ENCODE measurements at regions not wholly inside any gene's neighbourhood (a gene's known extent, or its start where the extent isn't known, plus 50 kb on each side); places are given as distances from the start of the nearest gene placed in this dataset.

DNA sequence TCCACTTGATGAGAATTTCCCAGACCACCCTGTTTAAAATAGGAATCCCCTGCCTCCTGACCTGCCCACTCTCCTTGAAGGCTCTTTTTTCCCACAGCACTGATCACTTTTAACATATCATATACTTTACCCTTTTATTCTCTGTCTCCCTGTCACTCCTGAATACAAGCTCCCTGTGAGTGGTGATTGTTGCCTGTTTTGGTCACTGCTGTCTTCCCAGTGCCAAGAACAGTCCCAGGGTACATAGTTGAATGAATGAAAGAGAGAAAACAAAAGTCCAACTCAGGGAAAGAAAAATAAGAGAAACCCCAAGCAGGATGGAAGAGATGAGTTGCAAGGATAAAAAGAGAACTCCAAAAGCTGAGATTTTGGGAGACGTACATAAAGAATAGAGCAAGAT, 500.3 kb upstream of the LMCD1 start:
- Histone ChIP-seq H4K5ac (ENCODE audit: low read depth, low read length) (no peak overlapping the region), H2BK120ac (ENCODE audit: low read depth, low read length) (no peak overlapping the region), H3K9me3 (ENCODE audit: control insufficient read depth, insufficient read depth, low read length) (peaks cover 10% of the 10 kb centered on the region), H2BK15ac (ENCODE audit: low read depth, low read length) (no peak overlapping the region), H4K20me1 (ENCODE audit: insufficient read depth, low read length) (no peaks in the 10 kb centered on the region), H3K9ac (ENCODE audit: low read depth, low read length) (no peak overlapping the region), H3K23ac (ENCODE audit: low read depth, low read length) (no peak overlapping the region), H3K9me1 (ENCODE audit: insufficient read depth, low read length) (no peaks in the 10 kb centered on the region), H4K8ac (ENCODE audit: low read depth in 2 of 2, low read length in 2 of 2) (no peak overlapping the region), H2BK5ac (ENCODE audit: low read depth, low read length, poor library complexity, severe bottlenecking) (no peak overlapping the region), H2AFZ (replicated peaks; ENCODE audit: low read length, poor library complexity) (no peak overlapping the region), H3K4me3 (ENCODE audit: insufficient read depth, low read depth, low read length) (no peak overlapping the region), H3K27me3 (ENCODE audit: control insufficient read depth, insufficient read depth, low read length) (no peaks in the 10 kb centered on the region), H3K79me1 (ENCODE audit: low read depth in 1 of 2, low read length in 2 of 2) (no peaks in the 10 kb centered on the region), H3K14ac (replicated peaks; ENCODE audit: low read depth, low read length) (no peak overlapping the region), H2AK5ac (ENCODE audit: low read depth, low read length) (no peak overlapping the region), H3K4me2 (ENCODE audit: low read depth, low read length) (no peak overlapping the region), H2AK9ac (replicated peaks; ENCODE audit: low read depth, low read length, poor library complexity) (no peak overlapping the region), H3K18ac (ENCODE audit: low read depth, low read length) (no peak overlapping the region), H2BK20ac (ENCODE audit: low read depth, low read length) (no peak overlapping the region), H3K4ac (ENCODE audit: low read depth, low read length) (no peak overlapping the region), H3K36me3 (ENCODE audit: control insufficient read depth, insufficient read depth, low read length) (no peaks in the 10 kb centered on the region), H3K56ac (ENCODE audit: extremely low read depth, insufficient read depth, low read length) (no peak overlapping the region), H3K27ac (ENCODE audit: insufficient read depth, low read length) (no peak overlapping the region), H3K4me1 (ENCODE audit: control insufficient read depth, insufficient read depth, low read length) (no peaks in the 10 kb centered on the region), H4K91ac (ENCODE audit: insufficient read depth, low read depth, low read length) (no peak overlapping the region)
- in situ Hi-C loops (cut with MboI; ENCODE audit: low sequenced_read_pairs) (no loop called here), intact Hi-C loops (cut with micrococcal nuclease) (no loop called here), dilution Hi-C loops (cut with HindIII; ENCODE audit: low sequenced_read_pairs, unreplicated experiment) (no loop called here)
- no TSS peak for BruUV-seq (replicated peaks)
- ChIA-PET POLR2A (ENCODE audit: unreplicated experiment) (no interaction called here), CTCF (no interaction called here)
- no peak for DNase-seq
- no peak for TF ChIP-seq BHLHE40 (IDR thresholded peaks at IDR 0.05; ENCODE audit: low read depth, low read length)
- no peak for TF ChIP-seq SMC3 (IDR thresholded peaks at IDR 0.05; ENCODE audit: low read depth, low read length)
- TF ChIP-seq NFE2L2 (IDR thresholded peaks at IDR 0.05; ENCODE audit: low read depth, low read length) = no peak
- TF ChIP-seq RAD21 (IDR thresholded peaks at IDR 0.05; ENCODE audit: low read length) = no peak
- no peak for TF ChIP-seq FOS (IDR thresholded peaks at IDR 0.05; ENCODE audit: low read depth, low read length)
- ATAC-seq (ENCODE audit: low read depth) = no peak
- WGBS, 2 experiments (ENCODE audit: extremely low coverage in 2 of 2, insufficient read length in 1 of 2) = 20% methylated on average over 1 of the region's 1 CpG; no CpG with 5 or more reads in 1 of the 2 experiments

Measured in IMR-90 (cell line).